ENCODE measurements at regions not wholly inside any gene's neighbourhood (a gene's known extent, or its start where the extent isn't known, plus 50 kb on each side); places are given as distances from the start of the nearest gene placed in this dataset.

GRCh38 chr10:130333185-130333584, 197.0 kb downstream of the GLRX3 start:
- no peak overlapping the region for H2AFZ ChIP-seq (ENCODE audit: low read length)
- TF ChIP-seq CTCF (conservative IDR thresholded peaks at IDR 0.05; ENCODE audit: low read length) (peak; percentile 30; the same call in 1 of the 2 replicates), EZH2phosphoT487 (IDR thresholded peaks at IDR 0.05; ENCODE audit: borderline replicate concordance, low read depth, low read length) (no peak)
- CTCF ChIA-PET (ENCODE audit: unreplicated experiment): no interaction called here
- DNase-seq (ENCODE audit: low spot score): no peak
- POLR2A ChIA-PET: interaction anchor here (0.6 kb wide), 1 partner anchor 279 kb away, joined by 3 read pairs; no protein-coding TSS in a partner anchor
- H3K36me3 ChIP-seq (ENCODE audit: insufficient read depth, low read length): no peaks in the 10 kb centered on the region
- H3K9me3 ChIP-seq (ENCODE audit: low read length): no peaks in the 10 kb centered on the region
- no TSS peak for BruUV-seq (replicated peaks)
- no peaks in the 10 kb centered on the region for H4K20me1 ChIP-seq (ENCODE audit: insufficient read depth, low read length)
- no peak overlapping the region for H3K4me2 ChIP-seq (ENCODE audit: low read length)
- H3K27ac ChIP-seq (ENCODE audit: low read depth, low read length, poor library complexity, severe bottlenecking): no peak overlapping the region
- no peaks in the 10 kb centered on the region for H3K4me1 ChIP-seq (ENCODE audit: insufficient read depth, low read length, poor library complexity, severe bottlenecking)
- intact Hi-C loops (cut with micrococcal nuclease; ENCODE audit: unreplicated experiment): no loop called here
- no peaks in the 10 kb centered on the region for H3K79me2 ChIP-seq (ENCODE audit: insufficient read depth, low read depth, low read length)
- H3K4me3 ChIP-seq (ENCODE audit: low read depth, low read length, poor library complexity, severe bottlenecking): no peak overlapping the region
- no peaks in the 10 kb centered on the region for H3K9me2 ChIP-seq (ENCODE audit: insufficient read depth, low read length)

- Histone ChIP-seq H4K20me1 (ENCODE audit: insufficient read depth, low read length) (no peaks in the 10 kb centered on the region), H3K9me2 (ENCODE audit: insufficient read depth, low read length) (no peaks in the 10 kb centered on the region), H3K27ac (ENCODE audit: low read depth, low read length, poor library complexity, severe bottlenecking) (no peak overlapping the region), H3K4me3 (ENCODE audit: low read depth, low read length, poor library complexity, severe bottlenecking) (no peak overlapping the region), H3K9me3 (ENCODE audit: low read length) (no peaks in the 10 kb centered on the region), H3K4me1 (ENCODE audit: insufficient read depth, low read length, poor library complexity, severe bottlenecking) (no peaks in the 10 kb centered on the region), H2AFZ (ENCODE audit: low read length) (no peak overlapping the region), H3K36me3 (ENCODE audit: insufficient read depth, low read length) (no peaks in the 10 kb centered on the region), H3K79me2 (ENCODE audit: insufficient read depth, low read depth, low read length) (no peaks in the 10 kb centered on the region), H3K4me2 (ENCODE audit: low read length) (no peak overlapping the region)
- no peak for DNase-seq (ENCODE audit: low spot score)
- ChIA-PET CTCF (ENCODE audit: unreplicated experiment) (no interaction called here), POLR2A (no interaction called here)
- BruUV-seq (replicated peaks): no TSS peak
- TF ChIP-seq EZH2phosphoT487 (IDR thresholded peaks at IDR 0.05; ENCODE audit: borderline replicate concordance, low read depth, low read length): no peak
- TF ChIP-seq CTCF (conservative IDR thresholded peaks at IDR 0.05; ENCODE audit: low read length): no peak
- intact Hi-C loops (cut with micrococcal nuclease; ENCODE audit: unreplicated experiment): no loop called here
These were observed 199.1 kb downstream of the GLRX3 start for GRCh38 chr10:130335336-130335735.

GRCh38 chr10:130336617-130337304, 200.6 kb downstream of the GLRX3 start:
- Histone ChIP-seq H3K9me3 (ENCODE audit: low read length) (no peaks in the 10 kb centered on the region), H3K36me3 (ENCODE audit: insufficient read depth, low read length) (no peaks in the 10 kb centered on the region), H3K79me2 (ENCODE audit: insufficient read depth, low read depth, low read length) (no peaks in the 10 kb centered on the region), H3K4me1 (ENCODE audit: insufficient read depth, low read length, poor library complexity, severe bottlenecking) (no peaks in the 10 kb centered on the region), H2AFZ (ENCODE audit: low read length) (no peak overlapping the region), H3K4me2 (ENCODE audit: low read length) (no peak overlapping the region), H4K20me1 (ENCODE audit: insufficient read depth, low read length) (no peaks in the 10 kb centered on the region), H3K9me2 (ENCODE audit: insufficient read depth, low read length) (no peaks in the 10 kb centered on the region), H3K27ac (ENCODE audit: low read depth, low read length, poor library complexity, severe bottlenecking) (no peak overlapping the region), H3K4me3 (ENCODE audit: low read depth, low read length, poor library complexity, severe bottlenecking) (no peak overlapping the region)
- ChIA-PET POLR2A (no interaction called here), CTCF (ENCODE audit: unreplicated experiment) (no interaction called here)
- no TSS peak for BruUV-seq (replicated peaks)
- DNase-seq (ENCODE audit: low spot score): no peak
- TF ChIP-seq EZH2phosphoT487 (IDR thresholded peaks at IDR 0.05; ENCODE audit: borderline replicate concordance, low read depth, low read length): no peak
- TF ChIP-seq CTCF (conservative IDR thresholded peaks at IDR 0.05; ENCODE audit: low read length): no peak
- intact Hi-C loops (cut with micrococcal nuclease; ENCODE audit: unreplicated experiment): no loop called here
